ENCODE measurements at regions not wholly inside any gene's neighbourhood (a gene's known extent, or its start where the extent isn't known, plus 50 kb on each side); places are given as distances from the start of the nearest gene placed in this dataset.

DNA sequence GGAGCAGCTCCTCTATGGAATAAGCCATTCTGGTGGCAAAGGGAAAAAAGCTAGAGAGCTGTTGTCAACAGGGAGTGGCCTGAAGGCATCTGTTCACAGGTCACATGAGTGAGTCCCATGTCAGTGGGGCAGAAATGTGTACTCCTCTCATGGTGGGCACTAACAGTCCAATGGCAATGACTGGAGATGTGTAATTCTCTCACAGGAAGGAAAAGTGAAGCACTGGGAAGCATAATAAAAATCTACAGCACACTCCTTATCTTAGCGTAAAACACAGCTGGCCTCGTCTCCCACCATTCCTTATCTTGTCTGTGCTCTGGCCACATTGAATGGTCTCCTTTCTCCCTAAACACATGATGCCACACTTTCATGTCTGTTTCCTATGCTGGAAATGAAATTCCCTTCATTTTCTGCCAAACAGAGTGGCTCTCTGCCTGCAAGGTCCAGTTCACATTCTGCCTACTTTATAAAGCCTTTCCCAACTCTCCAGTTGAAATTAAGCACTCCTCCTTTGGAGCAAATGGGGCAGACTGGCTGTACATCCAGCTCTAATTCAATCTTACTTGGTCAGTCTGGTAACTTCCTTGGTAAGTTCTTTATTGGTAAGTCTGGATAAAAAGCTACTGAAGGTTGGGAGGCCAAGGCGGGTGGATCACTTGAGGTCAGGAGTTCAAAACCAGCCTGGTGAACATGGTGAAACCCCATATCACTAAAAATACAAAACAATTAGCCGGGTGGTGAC, 139.8 kb downstream of the RPL22L1 start:
- DNase-seq (ENCODE audit: low read depth): no peak

GRCh38 chr3:170728181-170728580, 141.8 kb downstream of the RPL22L1 start:
- no peak for DNase-seq (ENCODE audit: low read depth)

DNA sequence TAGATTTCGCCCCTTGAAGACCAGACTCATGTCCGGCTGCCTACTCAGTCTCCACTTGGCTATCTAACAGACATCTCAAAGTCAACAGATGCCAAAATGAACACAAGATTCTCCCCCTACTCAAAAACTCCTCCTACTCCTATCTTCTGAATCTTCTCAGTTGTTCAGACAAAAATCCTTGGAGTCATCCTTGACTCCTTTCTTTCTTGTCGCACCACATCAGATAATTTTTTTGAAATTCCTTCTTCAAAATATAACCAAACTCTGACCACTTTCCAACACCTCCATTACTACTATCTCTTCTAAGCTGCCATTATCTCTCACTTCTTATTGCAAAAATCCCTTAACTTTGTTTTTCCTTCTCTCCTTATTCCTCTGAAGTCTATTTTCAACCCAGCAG, 141.9 kb upstream of the SLC7A14 start:
- DNase-seq (ENCODE audit: low read depth): no peak

DNA sequence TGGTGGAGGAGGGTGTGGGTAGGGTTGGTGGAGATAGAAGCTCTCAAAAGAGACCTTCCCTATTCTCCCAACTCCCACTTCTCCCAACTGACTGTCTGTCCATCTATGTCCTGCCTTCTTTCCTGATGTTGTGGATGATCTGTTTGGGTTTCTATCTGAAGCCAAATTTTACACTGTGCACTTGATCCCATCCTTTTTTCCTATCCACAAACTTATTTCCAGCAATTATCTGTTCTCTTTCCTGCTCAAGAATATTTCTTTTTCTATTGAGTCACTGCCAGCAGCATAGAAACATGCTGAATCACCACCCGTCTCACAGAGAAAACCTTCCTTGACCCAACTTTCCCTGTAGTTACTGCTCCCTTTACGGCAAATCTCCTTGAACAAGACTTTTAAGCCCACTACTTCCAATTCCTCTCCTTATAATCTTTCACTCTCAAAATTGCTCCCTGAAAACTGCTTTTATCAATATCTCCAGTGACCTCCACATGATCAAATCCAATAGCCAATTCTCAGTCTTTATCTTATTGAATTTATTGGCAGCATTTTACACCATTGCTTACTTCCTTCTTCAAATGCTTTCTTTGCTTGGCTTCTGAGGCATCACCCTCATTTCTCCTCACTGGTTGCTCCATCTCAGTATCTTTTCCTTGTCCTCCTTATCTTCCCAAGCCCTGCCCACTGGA, 141.2 kb upstream of the SLC7A14 start:
- no peak for DNase-seq (ENCODE audit: low read depth)

GRCh38 chr3:170725285-170725731, 139.4 kb upstream of the SLC7A14 start:
- DNase-seq (ENCODE audit: low read depth): no peak

- DNase-seq (ENCODE audit: low read depth): no peak
These were observed 138.9 kb upstream of the SLC7A14 start for GRCh38 chr3:170724599-170725280.

GRCh38 chr3:170723241-170723640, 137.4 kb upstream of the SLC7A14 start:
- DNase-seq (ENCODE audit: low read depth): no peak

DNA sequence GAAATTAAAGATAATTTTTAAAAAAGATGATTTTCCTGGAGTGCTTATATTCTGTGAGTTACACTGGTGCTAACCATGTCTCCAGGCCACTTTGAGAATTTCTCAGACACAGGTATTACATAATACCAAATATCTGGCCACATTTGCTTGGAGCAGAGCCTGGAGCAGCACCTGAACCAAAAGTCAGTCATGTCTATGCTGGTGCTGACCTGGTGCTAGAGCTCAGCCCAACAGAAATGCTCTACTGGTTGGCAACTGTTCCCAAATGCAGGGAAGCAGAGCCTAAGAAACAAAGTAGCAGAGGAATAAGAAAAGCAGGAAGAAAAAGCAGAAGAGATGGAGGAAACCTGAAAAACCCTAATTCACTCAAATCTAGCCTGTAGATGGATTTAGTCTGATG, 135.7 kb upstream of the SLC7A14 start:
- no peak for DNase-seq (ENCODE audit: low read depth)

DNA sequence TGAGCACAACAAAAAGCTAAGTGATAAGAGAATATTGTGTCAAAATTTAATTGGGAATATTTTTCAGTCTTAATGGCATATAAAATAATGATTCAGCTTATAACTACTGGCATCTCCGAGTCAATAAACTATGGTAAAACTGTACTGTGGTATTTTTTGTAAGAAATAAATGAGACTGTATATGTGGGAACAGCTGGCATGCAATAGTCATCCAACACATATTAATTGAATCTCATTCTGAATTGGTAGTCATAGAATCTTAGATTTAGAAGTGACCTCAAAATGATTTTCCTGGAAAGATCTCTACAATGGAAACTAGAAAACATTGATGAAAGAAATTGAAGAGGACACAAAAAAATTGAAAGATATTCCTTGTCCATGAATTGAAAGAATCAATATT, 133.4 kb upstream of the SLC7A14 start:
- no peak for DNase-seq (ENCODE audit: low read depth)

DNA sequence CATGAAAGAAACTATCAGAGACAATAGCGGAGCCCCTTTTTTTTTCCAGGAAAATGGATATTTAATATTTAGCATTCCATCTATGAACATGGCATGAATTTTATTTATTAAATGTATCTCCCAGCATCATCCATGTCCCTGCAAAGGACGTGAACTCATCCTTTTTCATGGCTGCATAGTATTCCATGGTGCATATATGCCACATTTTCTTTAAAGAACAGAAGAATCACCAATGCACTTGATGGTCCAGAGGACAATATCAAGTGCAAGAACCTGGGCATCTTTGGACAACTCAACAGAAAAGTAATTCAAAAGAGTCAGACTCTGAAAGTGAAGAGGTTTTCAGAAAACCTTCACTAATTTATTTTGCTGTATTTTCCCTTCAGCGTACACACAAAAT, 133.0 kb upstream of the SLC7A14 start:
- DNase-seq (ENCODE audit: low read depth): no peak

GRCh38 chr3:170717410-170718402, 131.8 kb upstream of the SLC7A14 start:
- DNase-seq (ENCODE audit: low read depth): no peak

GRCh38 chr3:170716172-170716805, 130.4 kb upstream of the SLC7A14 start:
- no peak for DNase-seq (ENCODE audit: low read depth)

GRCh38 chr3:170714562-170715535, 129.0 kb upstream of the SLC7A14 start:
- DNase-seq (ENCODE audit: low read depth): no peak

DNA sequence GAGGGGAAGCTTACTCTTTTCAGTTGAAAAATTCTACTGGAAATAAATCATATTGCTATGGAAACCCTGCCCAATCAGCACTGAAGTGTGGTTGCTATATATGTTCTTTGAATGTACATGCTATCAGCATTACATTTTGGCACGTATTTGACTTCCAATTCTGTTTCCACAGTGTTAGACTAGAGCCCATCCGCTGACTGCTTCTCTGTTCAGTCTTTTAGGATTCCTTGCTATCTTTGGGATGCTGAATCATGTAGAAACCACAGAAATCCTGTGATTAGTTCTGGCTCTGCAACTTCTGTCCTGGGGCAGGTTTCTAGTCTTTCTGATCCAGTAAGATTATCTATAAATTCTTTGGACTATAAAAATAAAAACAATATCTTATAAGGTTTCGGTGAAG, 128.2 kb upstream of the SLC7A14 start:
- DNase-seq (ENCODE audit: low read depth): no peak

DNA sequence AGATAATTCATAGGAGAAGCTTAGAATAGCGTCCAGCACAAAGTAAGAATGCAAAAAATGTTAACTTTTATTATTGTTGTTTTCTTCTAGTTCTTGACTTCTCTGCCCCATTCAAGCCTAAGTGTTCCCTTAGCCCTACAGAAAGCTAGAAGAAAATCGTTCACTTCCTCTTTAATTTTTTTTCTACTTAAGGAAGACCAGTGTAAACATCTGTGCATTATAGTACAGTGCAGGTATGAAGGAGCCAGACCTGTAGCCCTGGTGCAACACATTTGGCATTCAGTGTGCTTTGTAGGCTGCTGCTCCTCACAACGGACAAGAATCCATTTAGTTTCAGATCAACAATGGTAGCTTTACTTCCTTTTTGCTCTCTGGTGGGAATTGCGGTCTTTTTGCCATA, 127.8 kb upstream of the SLC7A14 start:
- DNase-seq (ENCODE audit: low read depth): no peak

GRCh38 chr3:170712798-170713197, 126.9 kb upstream of the SLC7A14 start:
- no peak for DNase-seq (ENCODE audit: low read depth)

GRCh38 chr3:170712336-170712735, 126.5 kb upstream of the SLC7A14 start:
- DNase-seq (ENCODE audit: low read depth): no peak

DNA sequence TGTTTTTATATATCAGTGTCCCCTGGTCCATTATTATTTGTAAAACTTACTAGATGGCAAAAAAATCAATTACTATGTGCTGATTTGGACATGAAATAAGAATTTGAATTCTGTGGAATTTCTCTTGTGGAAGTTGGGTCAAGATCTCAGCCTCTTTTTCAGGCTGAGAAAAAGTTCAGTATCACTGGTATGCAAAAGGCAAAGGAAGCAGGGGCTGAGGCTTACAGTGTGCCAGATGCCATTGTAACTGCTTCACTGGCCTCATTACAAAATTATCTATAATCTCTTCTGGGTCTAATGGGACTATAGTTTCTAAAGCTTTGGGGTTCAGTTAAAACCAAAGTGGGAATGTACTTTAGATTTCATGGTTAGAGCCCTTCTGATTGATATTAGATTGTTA, 125.9 kb upstream of the SLC7A14 start:
- DNase-seq (ENCODE audit: low read depth): no peak

- no peak for DNase-seq (ENCODE audit: low read depth)
These were observed 123.2 kb upstream of the SLC7A14 start for GRCh38 chr3:170709046-170709445.

GRCh38 chr3:170707899-170708298, 122.0 kb upstream of the SLC7A14 start:
- no peak for DNase-seq (ENCODE audit: low read depth)

Data from activated T-cell treated with anti-CD3 and anti-CD28 coated beads for 1 hour (primary cell).